Suprapubic skin (tissue), 4 donors: ENCODE measurements at regions not wholly inside any gene's neighbourhood (a gene's known extent, or its start where the extent isn't known, plus 50 kb on each side); places are given as distances from the start of the nearest gene placed in this dataset.

Experiments
- EP300 ChIP-seq: sonication (generic); formaldehyde crosslinking; IDR thresholded peaks from one replicate; pipeline ENCODE4 v1.6.1; 2017; ENCODE audit warnings: antibody characterized with exemption
- POLR2AphosphoS5 ChIP-seq, 3 donors: sonication (generic); formaldehyde crosslinking; IDR thresholded peaks; one replicate each; pipeline ENCODE4 v1.6.1; 2017; ENCODE audit warnings: antibody characterized with exemption in 3 of 3
- TF ChIP-seq, protein P1 (sequence below), 2 donors: fragments of 200-600 bp in 1 of 2; fragments of 450-650 bp in 1 of 2; sonication (generic) in 1 of 2; IDR thresholded peaks; one replicate each; pipeline ENCODE4 v1.5.1; 2016 to 2019; ENCODE audit warnings: antibody characterized with exemption in 2 of 2, mild to moderate bottlenecking in 1 of 2, moderate library complexity in 1 of 2

DNA sequence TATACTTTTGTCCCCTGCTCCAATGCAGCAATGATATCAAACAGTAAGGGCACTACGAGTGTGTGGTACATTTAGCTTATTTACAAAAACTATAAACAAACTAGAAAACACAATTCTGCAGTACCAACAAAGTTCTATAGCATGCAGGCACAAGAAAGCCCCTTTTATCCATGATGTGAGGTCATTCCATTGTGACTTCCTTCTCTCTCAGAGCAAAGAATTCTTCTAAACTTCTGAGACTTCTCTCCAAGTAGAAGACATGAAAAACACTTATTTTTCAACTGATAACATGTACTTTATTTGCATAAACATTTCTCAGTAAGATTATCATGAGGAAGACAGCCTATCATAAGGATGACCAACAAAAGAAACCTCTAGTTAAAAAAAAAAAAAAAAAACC, 569.8 kb downstream of the TLE1 start:
- TF ChIP-seq, protein P1, sequence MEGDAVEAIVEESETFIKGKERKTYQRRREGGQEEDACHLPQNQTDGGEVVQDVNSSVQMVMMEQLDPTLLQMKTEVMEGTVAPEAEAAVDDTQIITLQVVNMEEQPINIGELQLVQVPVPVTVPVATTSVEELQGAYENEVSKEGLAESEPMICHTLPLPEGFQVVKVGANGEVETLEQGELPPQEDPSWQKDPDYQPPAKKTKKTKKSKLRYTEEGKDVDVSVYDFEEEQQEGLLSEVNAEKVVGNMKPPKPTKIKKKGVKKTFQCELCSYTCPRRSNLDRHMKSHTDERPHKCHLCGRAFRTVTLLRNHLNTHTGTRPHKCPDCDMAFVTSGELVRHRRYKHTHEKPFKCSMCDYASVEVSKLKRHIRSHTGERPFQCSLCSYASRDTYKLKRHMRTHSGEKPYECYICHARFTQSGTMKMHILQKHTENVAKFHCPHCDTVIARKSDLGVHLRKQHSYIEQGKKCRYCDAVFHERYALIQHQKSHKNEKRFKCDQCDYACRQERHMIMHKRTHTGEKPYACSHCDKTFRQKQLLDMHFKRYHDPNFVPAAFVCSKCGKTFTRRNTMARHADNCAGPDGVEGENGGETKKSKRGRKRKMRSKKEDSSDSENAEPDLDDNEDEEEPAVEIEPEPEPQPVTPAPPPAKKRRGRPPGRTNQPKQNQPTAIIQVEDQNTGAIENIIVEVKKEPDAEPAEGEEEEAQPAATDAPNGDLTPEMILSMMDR (IDR thresholded peaks at IDR 0.05) = no peak
- no peak for TF ChIP-seq POLR2AphosphoS5 (IDR thresholded peaks at IDR 0.05)
- TF ChIP-seq EP300 = no peak
